ENCODE measurements at regions not wholly inside any gene's neighbourhood (a gene's known extent, or its start where the extent isn't known, plus 50 kb on each side); places are given as distances from the start of the nearest gene placed in this dataset.

- no peak for TF ChIP-seq CTCF (IDR thresholded peaks at IDR 0.05)
- no peak for TF ChIP-seq POLR2A (IDR thresholded peaks at IDR 0.05)
- TF ChIP-seq POLR2AphosphoS5 (IDR thresholded peaks at IDR 0.05) = no peak
Observed at GRCh38 chr9:87216897-87217455, 269.7 kb upstream of the GAS1 start.

Measured in suprapubic skin (tissue), 4 donors.